ENCODE measurements at regions not wholly inside any gene's neighbourhood (a gene's known extent, or its start where the extent isn't known, plus 50 kb on each side); places are given as distances from the start of the nearest gene placed in this dataset.

DNA sequence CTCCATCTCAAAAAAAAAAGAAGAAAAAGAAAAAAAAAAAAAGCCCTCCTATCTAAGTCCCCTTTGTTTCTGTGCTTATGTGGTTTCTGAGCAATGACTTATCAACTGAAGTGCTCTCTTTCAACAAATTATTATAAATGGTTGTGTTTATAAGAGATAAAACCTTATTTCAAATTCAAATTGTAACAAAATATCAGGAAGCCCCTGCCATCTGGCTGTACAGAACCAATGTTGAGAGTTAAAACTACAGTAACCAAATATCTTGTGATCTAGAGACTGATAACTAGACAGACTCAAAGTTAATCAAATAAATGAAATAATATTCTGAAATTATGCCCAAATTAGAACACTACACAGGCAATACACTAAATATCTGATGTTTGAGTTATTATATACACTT lies 143.0 kb upstream of the CPNE8 start:
- Histone ChIP-seq H2AFZ (ENCODE audit: low read depth, low read length) (no peak overlapping the region), H3K9me3 (replicated peaks; ENCODE audit: control insufficient read depth, insufficient read depth, low read depth, low read length) (no peaks in the 10 kb centered on the region), H3K27me3 (ENCODE audit: control insufficient read depth in 2 of 2, insufficient read depth in 2 of 2, low read length in 2 of 2) (no peaks in the 10 kb centered on the region), H3K79me2 (ENCODE audit: control insufficient read depth, insufficient read depth, low read length) (no peaks in the 10 kb centered on the region), H3K9me1 (ENCODE audit: control insufficient read depth, insufficient read depth, low read length) (no peaks in the 10 kb centered on the region), H3K36me3 (ENCODE audit: control insufficient read depth, insufficient read depth, low read length) (no peaks in the 10 kb centered on the region), H3K4me2 (ENCODE audit: insufficient read depth, low read length) (no peak overlapping the region), H4K20me1 (replicated peaks; ENCODE audit: control insufficient read depth, insufficient read depth, low read length) (no peaks in the 10 kb centered on the region), H3K4me1 (replicated peaks in 1 of 2; ENCODE audit: control insufficient read depth in 2 of 2, insufficient read depth in 2 of 2, low read length in 2 of 2) (no peaks in the 10 kb centered on the region), H3K4me3 (no peak overlapping the region), H3K9ac (ENCODE audit: insufficient read depth in 1 of 2, low read depth in 2 of 2, low read length in 2 of 2) (no peak overlapping the region), H3K27ac (ENCODE audit: extremely low read depth, low read depth, low read length) (no peak overlapping the region)
- ATAC-seq (no peak), FAIRE-seq (no peak), DNase-seq (ENCODE audit: extremely low read depth in 1 of 4, low spot score in 3 of 4) (no peak)
- in situ Hi-C loops (cut with MboI) (no loop called here), intact Hi-C loops (cut with micrococcal nuclease) (no loop called here)
- POLR2A ChIA-PET = no interaction called here
- CTCF ChIA-PET (ENCODE audit: low intra/inter-chr PET ratio) = no interaction called here
- BruUV-seq (replicated peaks) = no TSS peak
- no peak for TF ChIP-seq PRMT5 (CRISPR knock-in tag; IDR thresholded peaks at IDR 0.05)
- no peak for TF ChIP-seq GABPB2 (CRISPR knock-in tag; conservative IDR thresholded peaks at IDR 0.05)
- TF ChIP-seq KDM5B (IDR thresholded peaks at IDR 0.05; ENCODE audit: insufficient replicate concordance, low read depth, low read length) = no peak
- TF ChIP-seq BACH1 (tag; IDR thresholded peaks at IDR 0.05) = no peak
- no peak for TF ChIP-seq ZBED1 (IDR thresholded peaks at IDR 0.05)
- no peak for TF ChIP-seq MCM7 (IDR thresholded peaks at IDR 0.05)
- no peak for TF ChIP-seq FOS (IDR thresholded peaks at IDR 0.05; ENCODE audit: extremely low read depth, insufficient read length)
- TF ChIP-seq CHD1 (IDR thresholded peaks at IDR 0.05; ENCODE audit: low read length) = no peak
- TF ChIP-seq ZFPM2 (CRISPR knock-in tag; IDR thresholded peaks at IDR 0.05) = no peak
- no peak for TF ChIP-seq HES1 (IDR thresholded peaks at IDR 0.05; ENCODE audit: low read depth)
- TF ChIP-seq CBX1 (IDR thresholded peaks at IDR 0.05; ENCODE audit: low read depth) = no peak

Measured in K562 (cell line).